Lower lobe of right lung (tissue), 2 donors: ENCODE measurements at regions not wholly inside any gene's neighbourhood (a gene's known extent, or its start where the extent isn't known, plus 50 kb on each side); places are given as distances from the start of the nearest gene placed in this dataset.
"Not testable (repeated sequence)": the region's sequence is repeated elsewhere in the genome, so short reads cannot be mapped to it uniquely, and the experiment has no call there.

Experiments used
- ATAC-seq, 2 donors: fragments of 200-7000 bp; cut with Tn5 transposase; one replicate each; pipeline ENCODE4 v1.9.1; 2020 to 2022; ENCODE audit warnings: mild to moderate bottlenecking in 2 of 2, moderate library complexity in 2 of 2
- DNase-seq: peaks from one replicate; pipeline ENCODE4 v3.0.0-alpha.2; 2020
- H3K27ac ChIP-seq: fragments of 200-600 bp; one replicate; pipeline ENCODE4 v1.8.0; 2022
- H3K27me3 ChIP-seq: fragments of 200-600 bp; one replicate; pipeline ENCODE4 v1.8.0; 2022; ENCODE audit warnings: low read depth
- H3K36me3 ChIP-seq: fragments of 200-600 bp; one replicate; pipeline ENCODE4 v1.8.0; 2022; ENCODE audit warnings: mild to moderate bottlenecking
- H3K4me1 ChIP-seq: fragments of 200-600 bp; one replicate; pipeline ENCODE4 v1.8.0; 2022
- H3K4me3 ChIP-seq: fragments of 200-600 bp; one replicate; pipeline ENCODE4 v1.8.0; 2022; ENCODE audit warnings: mild to moderate bottlenecking
- H3K9me3 ChIP-seq: fragments of 200-600 bp; one replicate; pipeline ENCODE4 v1.8.0; 2022
- CTCF ChIP-seq: fragments of 200-600 bp; IDR thresholded peaks from one replicate; pipeline ENCODE4 v1.8.0; 2022; ENCODE audit warnings: antibody characterized with exemption, mild to moderate bottlenecking
- intact Hi-C: fragments of 100-400 bp; cut with DNase I; formaldehyde crosslinking; loops from one replicate; pipeline ENCODE4 v1.11.0; 2022
- donor health status: DM: no; HTN: yes; CAD: no; lungs with severe emphysema.

GRCh38 chr10:25869067-25869591 lies 64.9 kb upstream of the MYO3A start:
- no peaks in the 10 kb centered on the region for H3K4me1 ChIP-seq
- no peak for TF ChIP-seq CTCF
- H3K9me3 ChIP-seq: no peaks in the 10 kb centered on the region
- H3K36me3 ChIP-seq: no peaks in the 10 kb centered on the region
- no peaks in the 10 kb centered on the region for H3K27me3 ChIP-seq
- H3K27ac ChIP-seq: no peak overlapping the region
- intact Hi-C loops: no loop called here
- H3K4me3 ChIP-seq: no peak overlapping the region
- DNase-seq (no peak), ATAC-seq (no peak)

GRCh38 chr10:25869609-25870008 lies 64.4 kb upstream of the MYO3A start:
- intact Hi-C loops: no loop called here
- ATAC-seq: no peak
- no peaks in the 10 kb centered on the region for H3K36me3 ChIP-seq

GRCh38 chr10:25874402-25874801 lies 59.6 kb upstream of the MYO3A start:
- DNase-seq, H3K36me3 ChIP-seq, intact Hi-C loops, ATAC-seq, H3K4me1 ChIP-seq, H3K27me3 ChIP-seq, H3K9me3 ChIP-seq, H3K27ac ChIP-seq, H3K4me3 ChIP-seq: not testable (repeated sequence)

More at GRCh38 chr10:25869609-25870008, 64.4 kb upstream of the MYO3A start:
- no peak overlapping the region for H3K4me3 ChIP-seq
- H3K4me1 ChIP-seq: no peaks in the 10 kb centered on the region
- no peak for DNase-seq
- no peaks in the 10 kb centered on the region for H3K9me3 ChIP-seq
- TF ChIP-seq CTCF: no peak
- H3K27me3 ChIP-seq: no peaks in the 10 kb centered on the region
- no peak overlapping the region for H3K27ac ChIP-seq

- no peaks in the 10 kb centered on the region for H3K36me3 ChIP-seq
- peak; percentile 83 for TF ChIP-seq CTCF
- intact Hi-C loops: loop anchor here (5.0 kb wide), 1 partner anchor 392 kb away; no protein-coding TSS in a partner anchor
- no peaks in the 10 kb centered on the region for H3K9me3 ChIP-seq
- no peaks in the 10 kb centered on the region for H3K27me3 ChIP-seq
- no peaks in the 10 kb centered on the region for H3K4me1 ChIP-seq
- peak; percentile 66 for DNase-seq
- H3K27ac ChIP-seq: no peak overlapping the region
- H3K4me3 ChIP-seq: no peak overlapping the region
- peak; percentile 79 to 84 for ATAC-seq
Observed at GRCh38 chr10:25875556-25876165, 58.4 kb upstream of the MYO3A start.

DNA sequence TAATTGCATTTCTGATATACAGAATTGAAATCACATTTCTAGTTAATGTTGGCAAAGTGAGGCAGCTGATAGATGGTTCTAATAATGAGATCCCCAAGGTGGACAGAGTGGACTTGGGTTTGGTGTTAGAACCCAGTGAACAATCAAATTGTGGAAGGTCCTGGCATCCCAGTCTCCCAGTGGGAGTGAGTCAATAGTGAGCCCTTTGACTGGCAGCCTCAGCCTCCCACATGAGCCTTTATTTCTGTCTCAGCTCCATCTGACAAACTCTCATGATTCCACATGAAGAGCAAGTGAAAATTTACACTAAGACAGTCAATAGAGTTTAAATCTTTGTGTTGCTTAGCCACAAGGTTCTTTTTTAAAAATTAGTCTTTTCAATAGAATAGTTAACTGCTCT lies 56.7 kb upstream of the MYO3A start:
- no peak for TF ChIP-seq CTCF
- intact Hi-C loops: loop anchor here (5.0 kb wide), 1 partner anchor 390 kb away; no protein-coding TSS in a partner anchor
- Histone ChIP-seq H3K4me3 (no peak overlapping the region), H3K27ac (no peak overlapping the region), H3K36me3 (no peaks in the 10 kb centered on the region), H3K9me3 (no peaks in the 10 kb centered on the region), H3K27me3 (no peaks in the 10 kb centered on the region), H3K4me1 (no peaks in the 10 kb centered on the region)
- no peak for DNase-seq
- no peak for ATAC-seq
